ENCODE measurements at regions not wholly inside any gene's neighbourhood (a gene's known extent, or its start where the extent isn't known, plus 50 kb on each side); places are given as distances from the start of the nearest gene placed in this dataset.

DNA sequence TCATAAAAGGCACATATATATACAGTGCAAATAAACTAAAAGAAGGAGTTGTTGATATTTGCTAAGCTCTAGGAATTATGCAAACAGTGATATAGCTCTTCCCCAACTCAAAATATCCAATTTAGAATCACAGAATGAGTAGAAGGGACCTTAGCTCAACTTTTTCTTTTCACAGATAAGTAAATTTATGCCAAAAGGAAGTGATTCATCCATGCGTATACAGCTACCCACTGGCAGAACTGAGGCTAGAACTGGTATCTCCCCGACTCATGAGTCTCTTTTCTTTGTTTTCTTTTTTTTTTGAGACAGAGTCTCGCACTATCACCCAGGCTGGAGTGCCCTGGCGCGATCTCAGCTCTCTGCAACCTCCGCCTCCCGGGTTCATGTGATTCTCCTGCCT is 54.2 kb upstream of the SVIL start:
- ChIA-PET POLR2A (interaction anchor here (0.8 to 1.2 kb wide), 2 partner anchors 11 to 28 kb away, joined by 3 to 5 read pairs; no protein-coding TSS in a partner anchor), CTCF (interaction anchor here (0.6 to 1.9 kb wide), 12 partner anchors 11 to 172 kb away, joined by 3 to 8 read pairs (median 4); no protein-coding TSS in a partner anchor)
- Histone ChIP-seq H3K9me3 (replicated peaks; ENCODE audit: control insufficient read depth, insufficient read depth, low read length) (no peaks in the 10 kb centered on the region), H3K4me2 (ENCODE audit: insufficient read depth, low read length) (peak overlapping the region; percentile 39), H3K27me3 (ENCODE audit: control insufficient read depth in 2 of 2, insufficient read depth in 2 of 2, low read length in 2 of 2) (no peaks in the 10 kb centered on the region), H3K36me3 (ENCODE audit: control insufficient read depth in 2 of 2, extremely low read depth in 1 of 2, insufficient read depth in 2 of 2, low read length in 2 of 2) (peaks cover 0 to 10% of the 10 kb centered on the region in 2 experiments), H4K20me1 (replicated peaks; ENCODE audit: control insufficient read depth, extremely low read depth, insufficient read depth, low read length) (no peaks in the 10 kb centered on the region), H3K79me2 (ENCODE audit: control insufficient read depth, insufficient read depth, low read length) (peaks cover 23% of the 10 kb centered on the region), H3K4me1 (ENCODE audit: control insufficient read depth, extremely low read depth, insufficient read depth, low read length) (peaks cover 49% of the 10 kb centered on the region), H3K9me1 (replicated peaks; ENCODE audit: control insufficient read depth, extremely low read depth, insufficient read depth, low read length) (no peaks in the 10 kb centered on the region), H3K27ac (ENCODE audit: insufficient read depth, low read depth, low read length) (peak overlapping the region; percentile 61), H3K9ac (replicated peaks; ENCODE audit: extremely low read depth, insufficient read depth, low read length) (peak overlapping the region; percentile 40), H3K4me3 (replicated peaks in 1 of 3; ENCODE audit: insufficient read depth in 1 of 3, low read depth in 1 of 3, low read length in 3 of 3) (no peak overlapping the region), H2AFZ (ENCODE audit: low read depth, low read length) (no peak overlapping the region)
- DNase-seq (ENCODE audit: low read depth, low spot score) = peak; percentile 89
- intact Hi-C loops (cut with micrococcal nuclease) (no loop called here), dilution Hi-C loops (cut with MboI; ENCODE audit: extremely low pct_ligation_motif_present, low sequenced_read_pairs) (no loop called here)
- TF ChIP-seq FOS (IDR thresholded peaks at IDR 0.05; ENCODE audit: borderline replicate concordance, insufficient read depth, low read length) (peak; percentile 83), EZH2 (IDR thresholded peaks at IDR 0.05; ENCODE audit: borderline replicate concordance, low read depth, low read length, severe bottlenecking) (no peak), GATA2 (IDR thresholded peaks at IDR 0.05; ENCODE audit: insufficient read depth, insufficient read length, low read depth, low read length) (peak; percentile 50), POLR2A (IDR thresholded peaks at IDR 0.05; ENCODE audit: low read depth, low read length) (no peak), JUN (IDR thresholded peaks at IDR 0.05; ENCODE audit: borderline replicate concordance, insufficient read depth, insufficient read length, low read depth) (peak; percentile 83), POLR2AphosphoS5 (IDR thresholded peaks at IDR 0.05; ENCODE audit: insufficient read depth, low read depth, low read length) (peak; percentile 68), MYC (IDR thresholded peaks at IDR 0.05; ENCODE audit: low read depth, low read length) (no peak)
- TF ChIP-seq, protein P1, sequence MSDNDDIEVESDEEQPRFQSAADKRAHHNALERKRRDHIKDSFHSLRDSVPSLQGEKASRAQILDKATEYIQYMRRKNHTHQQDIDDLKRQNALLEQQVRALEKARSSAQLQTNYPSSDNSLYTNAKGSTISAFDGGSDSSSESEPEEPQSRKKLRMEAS (IDR thresholded peaks at IDR 0.05; ENCODE audit: insufficient read depth, insufficient read length) = no peak
- TF ChIP-seq, protein P2, sequence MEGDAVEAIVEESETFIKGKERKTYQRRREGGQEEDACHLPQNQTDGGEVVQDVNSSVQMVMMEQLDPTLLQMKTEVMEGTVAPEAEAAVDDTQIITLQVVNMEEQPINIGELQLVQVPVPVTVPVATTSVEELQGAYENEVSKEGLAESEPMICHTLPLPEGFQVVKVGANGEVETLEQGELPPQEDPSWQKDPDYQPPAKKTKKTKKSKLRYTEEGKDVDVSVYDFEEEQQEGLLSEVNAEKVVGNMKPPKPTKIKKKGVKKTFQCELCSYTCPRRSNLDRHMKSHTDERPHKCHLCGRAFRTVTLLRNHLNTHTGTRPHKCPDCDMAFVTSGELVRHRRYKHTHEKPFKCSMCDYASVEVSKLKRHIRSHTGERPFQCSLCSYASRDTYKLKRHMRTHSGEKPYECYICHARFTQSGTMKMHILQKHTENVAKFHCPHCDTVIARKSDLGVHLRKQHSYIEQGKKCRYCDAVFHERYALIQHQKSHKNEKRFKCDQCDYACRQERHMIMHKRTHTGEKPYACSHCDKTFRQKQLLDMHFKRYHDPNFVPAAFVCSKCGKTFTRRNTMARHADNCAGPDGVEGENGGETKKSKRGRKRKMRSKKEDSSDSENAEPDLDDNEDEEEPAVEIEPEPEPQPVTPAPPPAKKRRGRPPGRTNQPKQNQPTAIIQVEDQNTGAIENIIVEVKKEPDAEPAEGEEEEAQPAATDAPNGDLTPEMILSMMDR (IDR thresholded peaks at IDR 0.05; ENCODE audit: extremely low read depth in 1 of 2, insufficient read depth in 1 of 2, low read depth in 1 of 2, low read length in 2 of 2) = no peak
- BruUV-seq (replicated peaks) = no TSS peak
- FAIRE-seq = peak; percentile 93

Data from endothelial cell of umbilical vein (primary cell).